Right cardiac atrium (tissue), 5 donors: ENCODE measurements at regions not wholly inside any gene's neighbourhood (a gene's known extent, or its start where the extent isn't known, plus 50 kb on each side); places are given as distances from the start of the nearest gene placed in this dataset.

ENCODE experiments used
- ATAC-seq, 2 donors: fragments of 200-7000 bp; cut with Tn5 transposase; one replicate each; pipeline versions ENCODE4 v1.8.0 to v1.9.1; 2020; ENCODE audit warnings: moderate library complexity in 2 of 2, mild to moderate bottlenecking in 1 of 2
- DNase-seq, 3 donors: peaks; one replicate each; pipeline ENCODE4 v3.0.0-alpha.2; 2020
- H3K27ac ChIP-seq: one replicate; pipeline ENCODE4 v1.5.1; 2013; ENCODE audit warnings: mild to moderate bottlenecking, low read length, control low read depth, moderate library complexity
- H3K27me3 ChIP-seq: one replicate; pipeline ENCODE4 v1.6.1; 2013; ENCODE audit not compliant: control insufficient read depth, insufficient read depth
- H3K4me1 ChIP-seq: one replicate; pipeline ENCODE4 v1.6.1; 2013; ENCODE audit warnings: low read length; ENCODE audit not compliant: control insufficient read depth, insufficient read depth
- H3K4me3 ChIP-seq: one replicate; pipeline ENCODE4 v1.5.1; 2013; ENCODE audit warnings: low read length, control low read depth
- H3K9me3 ChIP-seq: one replicate; pipeline ENCODE4 v1.6.1; 2013; ENCODE audit warnings: low read length; ENCODE audit not compliant: control insufficient read depth
- WGBS: extraction: QIAGEN DNeasy Blood & Tissue Kit; methylation state at CpG from one replicate; pipeline ENCODE4 v1.1.7; 2013; 5-methylcytosine and 5-hydroxymethylcytosine counted together
- intact Hi-C, 4 donors: fragments of 100-400 bp; cut with DNase I; formaldehyde crosslinking; loops; one replicate each; pipeline versions ENCODE4 v1.11.0 to v1.14.0; 2022 to 2023
- donor health status: healthy with polysubstance abuse.
- donor health status: DM: no; HTN: yes; CAD: no.
- donor health status: DM: no; HTN: no; CAD: no.
- donor health status: DM: no; HTN: yes; CAD: no; lungs with severe emphysema.
- donor health status: DM: yes; HTN: yes; CAD: no.

GRCh38 chr3:189099031-189099471, 72.7 kb upstream of the TPRG1 start:
- DNase-seq (peak; percentile 94 to 97 (median 96)), ATAC-seq (peak; percentile 92 to 96)
- Histone ChIP-seq H3K4me1 (no peaks in the 10 kb centered on the region), H3K4me3 (no peak overlapping the region), H3K27me3 (no peaks in the 10 kb centered on the region), H3K9me3 (no peaks in the 10 kb centered on the region), H3K27ac (peak overlapping the region; percentile 79)
- intact Hi-C loops = no loop called here
- 63% methylated on average over 12 of the region's 12 CpGs for WGBS

GRCh38 chr3:189099505-189100290, 72.1 kb upstream of the TPRG1 start:
- Histone ChIP-seq H3K27me3 (no peaks in the 10 kb centered on the region), H3K27ac (peak overlapping the region; percentile 79), H3K9me3 (no peaks in the 10 kb centered on the region), H3K4me3 (no peak overlapping the region), H3K4me1 (no peaks in the 10 kb centered on the region)
- intact Hi-C loops = no loop called here
- peak; percentile 69 to 77 for ATAC-seq
- WGBS = 57% methylated on average over 12 of the region's 12 CpGs
- peak; percentile 49 to 83 (median 76) for DNase-seq

GRCh38 chr3:189100866-189101265, 70.9 kb upstream of the TPRG1 start:
- WGBS = 96% methylated on average over 2 of the region's 2 CpGs
- H3K9me3 ChIP-seq = no peaks in the 10 kb centered on the region
- DNase-seq = no peak
- intact Hi-C loops = no loop called here
- ATAC-seq = no peak
- peak overlapping the region; percentile 44 for H3K27ac ChIP-seq
- H3K4me3 ChIP-seq = no peak overlapping the region
- no peaks in the 10 kb centered on the region for H3K4me1 ChIP-seq
- no peaks in the 10 kb centered on the region for H3K27me3 ChIP-seq

- Histone ChIP-seq H3K27me3 (no peaks in the 10 kb centered on the region), H3K9me3 (no peaks in the 10 kb centered on the region), H3K4me3 (no peak overlapping the region), H3K27ac (no peak overlapping the region), H3K4me1 (no peaks in the 10 kb centered on the region)
- intact Hi-C loops = no loop called here
- ATAC-seq (no peak), DNase-seq (no peak)
- WGBS = 91% methylated on average over 2 of the region's 2 CpGs
Observed at GRCh38 chr3:189101594-189101993, 70.2 kb upstream of the TPRG1 start.

- intact Hi-C loops = no loop called here
- H3K27ac ChIP-seq = no peak overlapping the region
- H3K4me1 ChIP-seq = no peaks in the 10 kb centered on the region
- H3K4me3 ChIP-seq = no peak overlapping the region
- ATAC-seq (no peak), DNase-seq (no peak)
- WGBS = 58% methylated on average over 1 of the region's 1 CpG
- H3K9me3 ChIP-seq = no peaks in the 10 kb centered on the region
- H3K27me3 ChIP-seq = no peaks in the 10 kb centered on the region
Observed at GRCh38 chr3:189103208-189103607, 68.6 kb upstream of the TPRG1 start.

GRCh38 chr3:189108067-189108466, 63.7 kb upstream of the TPRG1 start:
- H3K9me3 ChIP-seq = no peaks in the 10 kb centered on the region
- no peak for DNase-seq
- no peak overlapping the region for H3K4me3 ChIP-seq
- no peak for ATAC-seq
- no peaks in the 10 kb centered on the region for H3K27me3 ChIP-seq
- intact Hi-C loops = no loop called here
- WGBS = 70% methylated on average over 1 of the region's 1 CpG
- no peak overlapping the region for H3K27ac ChIP-seq
- no peaks in the 10 kb centered on the region for H3K4me1 ChIP-seq

GRCh38 chr3:189108735-189109134, 63.0 kb upstream of the TPRG1 start:
- no peak overlapping the region for H3K4me3 ChIP-seq
- 77% methylated on average over 3 of the region's 3 CpGs for WGBS
- DNase-seq (no peak), ATAC-seq (no peak)
- H3K27me3 ChIP-seq = no peaks in the 10 kb centered on the region
- H3K27ac ChIP-seq = no peak overlapping the region
- intact Hi-C loops = no loop called here
- H3K9me3 ChIP-seq = no peaks in the 10 kb centered on the region
- H3K4me1 ChIP-seq = no peaks in the 10 kb centered on the region

- H3K4me1 ChIP-seq = no peaks in the 10 kb centered on the region
- ATAC-seq = no peak
- H3K27ac ChIP-seq = no peak overlapping the region
- intact Hi-C loops = no loop called here
- no peaks in the 10 kb centered on the region for H3K27me3 ChIP-seq
- WGBS = 70% methylated on average over 8 of the region's 8 CpGs
- no peak overlapping the region for H3K4me3 ChIP-seq
- peak in 1 of 3 donors; percentile 19 for DNase-seq
- no peaks in the 10 kb centered on the region for H3K9me3 ChIP-seq
Observed at GRCh38 chr3:189109145-189109544, 62.6 kb upstream of the TPRG1 start.

- H3K9me3 ChIP-seq = no peaks in the 10 kb centered on the region
- H3K27me3 ChIP-seq = no peaks in the 10 kb centered on the region
- WGBS = 66% methylated on average over 1 of the region's 1 CpG
- ATAC-seq = no peak
- no peak for DNase-seq
- H3K4me3 ChIP-seq = no peak overlapping the region
- H3K4me1 ChIP-seq = no peaks in the 10 kb centered on the region
- no peak overlapping the region for H3K27ac ChIP-seq
- intact Hi-C loops = no loop called here
Observed at GRCh38 chr3:189117087-189117486, 54.7 kb upstream of the TPRG1 start.

- intact Hi-C loops = no loop called here
- H3K27ac ChIP-seq = no peak overlapping the region
- no peaks in the 10 kb centered on the region for H3K9me3 ChIP-seq
- H3K4me1 ChIP-seq = no peaks in the 10 kb centered on the region
- no peaks in the 10 kb centered on the region for H3K27me3 ChIP-seq
- 86% methylated on average over 1 of the region's 1 CpG for WGBS
- H3K4me3 ChIP-seq = no peak overlapping the region
- DNase-seq (no peak), ATAC-seq (no peak)
Observed at GRCh38 chr3:189118896-189119295, 52.9 kb upstream of the TPRG1 start.

GRCh38 chr3:189119950-189120349, 51.8 kb upstream of the TPRG1 start:
- H3K4me1 ChIP-seq = no peaks in the 10 kb centered on the region
- intact Hi-C loops = no loop called here
- no peaks in the 10 kb centered on the region for H3K9me3 ChIP-seq
- no peak overlapping the region for H3K27ac ChIP-seq
- 81% methylated on average over 3 of the region's 3 CpGs for WGBS
- DNase-seq (no peak), ATAC-seq (no peak)
- no peak overlapping the region for H3K4me3 ChIP-seq
- no peaks in the 10 kb centered on the region for H3K27me3 ChIP-seq

GRCh38 chr3:189121092-189121491, 50.7 kb upstream of the TPRG1 start:
- intact Hi-C loops = no loop called here
- Histone ChIP-seq H3K4me1 (no peaks in the 10 kb centered on the region), H3K9me3 (no peaks in the 10 kb centered on the region), H3K27ac (no peak overlapping the region), H3K4me3 (no peak overlapping the region), H3K27me3 (no peaks in the 10 kb centered on the region)
- no peak for DNase-seq
- WGBS = 71% methylated on average over 2 of the region's 2 CpGs
- ATAC-seq = no peak
